Gastroesophageal sphincter (tissue), 3 donors: ENCODE measurements at regions not wholly inside any gene's neighbourhood (a gene's known extent, or its start where the extent isn't known, plus 50 kb on each side); places are given as distances from the start of the nearest gene placed in this dataset.

ENCODE experiments used
- CTCF ChIP-seq, 4 experiments: fragments of 200-600 bp in 2 of 4; fragments of 450-650 bp in 2 of 4; sonication (generic) in 1 of 4; IDR thresholded peaks; one replicate each; pipeline ENCODE4 v1.5.1; 2017 to 2019; ENCODE audit warnings: antibody characterized with exemption in 4 of 4, mild to moderate bottlenecking in 2 of 4, moderate library complexity in 2 of 4
- EP300 ChIP-seq: sonication (generic); formaldehyde crosslinking; IDR thresholded peaks from one replicate; pipeline ENCODE4 v1.6.1; 2017; ENCODE audit warnings: antibody characterized with exemption, mild to moderate bottlenecking
- POLR2A ChIP-seq, 2 donors: fragments of 450-650 bp; IDR thresholded peaks; one replicate each; pipeline ENCODE4 v1.6.1; 2017; ENCODE audit warnings: antibody characterized with exemption in 2 of 2, mild to moderate bottlenecking in 2 of 2, moderate library complexity in 1 of 2

GRCh38 chr6:8889514-8889913 lies 454.2 kb upstream of the SLC35B3 start:
- TF ChIP-seq CTCF (IDR thresholded peaks at IDR 0.05) (no peak), POLR2A (IDR thresholded peaks at IDR 0.05) (no peak), EP300 (no peak)
